Stimulated activated CD8-positive, alpha-beta memory T cell treated with anti-CD3 and anti-CD28 coated beads, Interleukin-4, amount 100 ng/mL, for 48 hours (primary cell): ENCODE measurements at regions not wholly inside any gene's neighbourhood (a gene's known extent, or its start where the extent isn't known, plus 50 kb on each side); places are given as distances from the start of the nearest gene placed in this dataset.
"Not testable (repeated sequence)": the region's sequence is repeated elsewhere in the genome, so short reads cannot be mapped to it uniquely, and the experiment has no call there.

Experiments used
- DNase-seq: peaks from one replicate; pipeline ENCODE4 v3.0.0-alpha.2; 2020

GRCh38 chr9:96156171-96156974 lies 145.6 kb downstream of the HSD17B3 start:
- peak; percentile 35 for DNase-seq

DNA sequence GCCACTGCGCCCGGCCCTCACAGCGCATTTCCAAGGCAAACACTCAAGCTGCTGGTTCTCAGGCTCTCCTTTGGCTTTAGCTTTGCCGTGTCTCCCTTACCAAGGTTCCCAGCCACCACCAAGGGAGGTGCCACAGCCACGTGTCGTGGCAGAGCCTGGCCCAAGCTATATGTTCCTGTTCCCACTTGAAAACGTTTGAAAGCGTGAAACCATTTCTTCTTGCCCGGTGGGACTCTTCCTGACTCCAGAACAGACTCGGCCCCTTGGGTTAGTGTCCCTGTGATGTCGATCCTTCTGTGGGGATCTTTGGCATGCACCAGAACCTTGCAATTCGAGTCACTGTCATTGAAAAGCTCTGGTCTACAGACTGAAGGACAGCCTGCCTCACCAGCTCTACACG lies 147.9 kb downstream of the HSD17B3 start:
- DNase-seq: no peak

DNA sequence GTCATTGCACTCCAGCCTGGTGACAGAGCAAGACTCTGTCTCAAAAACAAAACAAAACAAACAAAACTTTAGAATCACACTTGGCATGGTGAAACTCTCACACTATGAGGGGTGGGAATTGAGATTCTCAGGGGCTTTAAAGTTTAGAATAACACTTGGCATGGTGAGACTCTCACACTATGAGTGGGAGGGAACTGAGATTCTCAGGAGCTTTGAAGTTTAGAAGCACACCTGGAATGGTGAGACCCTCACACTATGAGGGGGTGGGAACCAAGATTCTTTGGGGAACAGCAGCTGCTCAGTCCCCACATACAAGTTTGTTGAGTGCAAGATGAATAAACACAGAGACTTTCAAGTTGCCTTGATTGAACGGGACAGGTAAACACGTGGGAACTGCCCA lies 149.4 kb downstream of the HSD17B3 start:
- DNase-seq: no peak

GRCh38 chr9:96150324-96151227 lies 151.4 kb downstream of the HSD17B3 start:
- DNase-seq: peak; percentile 76

GRCh38 chr9:96149533-96150280 lies 152.3 kb downstream of the HSD17B3 start:
- DNase-seq: no peak

GRCh38 chr9:96148634-96149532 lies 153.1 kb downstream of the HSD17B3 start:
- DNase-seq: no peak

GRCh38 chr9:96147029-96147428 lies 154.9 kb downstream of the HSD17B3 start:
- not testable (repeated sequence) for DNase-seq

DNA sequence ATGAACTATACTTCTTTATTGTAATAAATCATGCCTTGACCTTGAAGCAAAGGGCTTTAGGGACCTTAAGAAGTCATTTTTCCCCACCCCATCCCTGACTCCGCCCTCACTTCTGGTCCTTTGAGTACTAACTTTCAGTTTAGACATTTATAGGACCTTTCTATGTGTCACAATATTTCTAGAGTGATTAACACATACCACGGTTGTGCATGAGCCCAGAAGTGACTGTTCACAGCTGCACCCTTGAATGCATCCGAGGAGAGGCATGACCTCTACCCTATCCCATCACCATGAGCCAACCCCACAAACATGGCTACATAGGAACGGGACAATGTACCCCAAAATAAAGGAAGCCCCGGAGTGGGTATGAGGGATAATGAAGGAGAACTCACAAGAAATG lies 160.3 kb downstream of the HSD17B3 start:
- DNase-seq: no peak

DNA sequence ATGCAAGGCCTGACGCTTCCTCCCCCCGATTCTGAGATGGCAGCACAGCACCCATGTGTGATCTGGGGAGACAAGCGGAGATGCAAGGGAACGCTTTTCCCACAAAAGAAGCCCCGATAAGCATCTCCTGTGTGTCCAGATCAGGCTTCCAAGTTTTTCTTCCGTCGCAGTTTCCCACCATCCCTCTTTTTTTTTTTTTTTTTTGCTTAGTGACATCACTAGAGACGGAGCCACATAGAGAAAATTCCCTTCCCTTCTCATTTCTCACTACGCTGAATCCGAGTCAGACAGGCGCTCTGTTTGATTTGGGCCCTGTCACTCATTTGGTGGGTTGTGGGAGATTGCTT lies 160.9 kb downstream of the HSD17B3 start:
- no peak for DNase-seq

GRCh38 chr9:96140296-96141127 lies 161.5 kb downstream of the HSD17B3 start:
- DNase-seq: no peak

GRCh38 chr9:96139592-96140295 lies 162.2 kb downstream of the HSD17B3 start:
- DNase-seq: no peak

GRCh38 chr9:96138616-96139015 lies 163.4 kb downstream of the HSD17B3 start:
- DNase-seq: no peak

DNA sequence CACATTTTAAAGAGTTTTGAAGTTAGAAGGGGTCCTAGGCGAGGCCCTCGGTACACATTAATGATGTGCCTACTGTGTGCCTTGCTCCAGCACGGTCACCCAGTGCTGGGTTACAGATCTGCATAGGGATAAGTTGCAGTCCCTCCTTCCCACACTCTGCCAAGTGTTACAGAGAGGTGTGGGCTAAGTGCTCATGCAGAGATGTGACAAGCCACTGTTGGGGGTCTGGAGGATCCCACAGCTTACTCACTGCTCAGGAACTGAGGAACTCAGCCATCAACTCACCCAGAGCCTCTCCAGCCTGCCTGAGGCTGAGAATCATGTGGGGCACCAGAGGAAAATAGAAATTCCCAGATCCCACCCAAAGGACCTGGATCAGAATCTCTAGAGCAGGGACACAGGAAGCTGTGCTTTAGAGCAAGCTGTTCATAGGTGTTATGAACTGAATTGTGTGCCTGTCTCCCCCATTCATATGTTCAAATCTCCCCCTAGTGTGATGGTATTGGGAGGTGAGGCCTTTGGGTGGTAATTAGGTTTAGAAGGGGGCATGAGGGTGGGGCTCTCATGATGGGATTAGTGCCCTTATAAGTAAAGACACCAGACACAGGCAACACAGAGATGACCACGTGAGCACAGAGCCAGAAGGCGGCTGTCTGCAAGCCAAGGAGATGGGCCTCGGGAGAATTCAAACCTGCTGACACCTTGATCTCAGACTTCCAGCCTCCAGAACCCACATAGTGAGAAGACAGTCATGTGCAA lies 164.1 kb downstream of the HSD17B3 start:
- no peak for DNase-seq

DNA sequence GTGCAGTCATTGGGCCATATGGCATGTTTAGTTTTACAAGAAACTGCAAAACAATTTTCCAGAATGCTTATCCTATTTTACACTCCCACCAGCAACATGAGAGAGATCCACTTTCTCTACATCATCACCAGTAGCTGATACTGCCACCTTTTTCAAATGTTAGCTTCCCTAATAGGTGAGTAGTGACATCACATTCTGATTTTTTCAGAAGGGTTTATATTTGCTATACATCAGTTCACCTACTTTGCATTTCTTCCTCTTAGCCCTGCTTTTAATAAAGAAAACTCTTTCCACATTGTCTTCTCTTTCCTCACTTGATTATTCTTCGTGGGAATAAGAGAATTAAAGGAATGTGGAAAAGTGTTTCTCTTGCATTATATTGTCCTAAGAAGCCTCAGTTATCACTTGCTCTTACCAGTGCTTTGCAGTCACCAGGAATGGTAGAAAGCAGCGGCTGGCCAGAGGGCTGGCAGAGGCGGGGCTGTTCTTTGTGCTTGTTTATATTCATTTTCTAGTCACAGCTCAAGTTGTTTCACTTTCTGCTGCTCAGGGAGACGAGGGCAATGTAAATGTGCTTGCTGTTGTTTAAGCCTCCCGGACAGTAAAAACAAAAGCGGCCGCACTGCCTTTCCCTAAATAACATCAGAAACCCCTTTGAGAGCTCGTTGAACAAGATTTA lies 164.8 kb downstream of the HSD17B3 start:
- no peak for DNase-seq

- DNase-seq: no peak
Observed at GRCh38 chr9:96135753-96136290, 166.2 kb downstream of the HSD17B3 start.

- DNase-seq: no peak
Observed at GRCh38 chr9:96135076-96135752, 166.8 kb downstream of the HSD17B3 start.

DNA sequence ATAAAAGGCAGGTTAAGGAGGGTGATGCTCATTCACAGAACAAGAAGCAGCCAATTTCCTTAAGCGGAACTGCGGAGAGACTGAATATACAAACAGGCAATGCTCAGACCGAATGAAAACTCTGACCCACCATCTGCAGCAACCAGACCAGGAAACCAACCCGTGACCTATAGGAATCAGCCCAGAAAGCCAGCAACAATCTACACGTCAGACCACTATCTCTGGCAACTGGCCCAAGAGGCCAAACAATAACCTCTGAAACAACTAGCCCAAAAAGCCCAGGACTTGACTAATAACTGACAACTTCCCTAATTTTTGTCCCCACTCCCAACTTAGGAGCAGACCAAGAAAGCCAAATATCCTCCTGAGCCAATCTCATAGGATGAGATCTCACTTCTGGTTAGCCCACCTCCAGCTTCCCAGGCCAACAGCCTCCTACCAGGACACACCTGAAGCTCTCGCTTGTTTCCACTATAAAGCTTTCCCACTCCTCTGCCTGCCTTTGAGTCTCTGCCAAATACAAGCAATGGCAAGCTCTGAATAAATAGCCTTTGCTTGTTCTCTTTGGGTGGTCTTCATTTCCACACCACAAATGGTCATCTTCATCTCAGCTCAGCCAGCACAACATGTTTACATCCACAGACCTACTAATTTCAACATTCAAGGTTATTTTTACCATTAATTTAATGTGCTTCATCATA lies 168.5 kb downstream of the HSD17B3 start:
- DNase-seq: no peak

GRCh38 chr9:96131825-96132224 lies 170.2 kb downstream of the HSD17B3 start:
- DNase-seq: no peak
